WTC11 (cell line): ENCODE measurements at regions not wholly inside any gene's neighbourhood (a gene's known extent, or its start where the extent isn't known, plus 50 kb on each side); places are given as distances from the start of the nearest gene placed in this dataset.

ENCODE experiments used
- CREB1 ChIP-seq: sonication (generic); formaldehyde crosslinking; IDR thresholded peaks from 2 replicates; pipeline ENCODE4 v1.8.0; 2023; ENCODE audit warnings: mild to moderate bottlenecking, missing genetic modification reagents
- CTCF ChIP-seq: fragments of 200-600 bp; IDR thresholded peaks from 2 replicates; pipeline ENCODE4 v1.8.0; 2022; ENCODE audit warnings: antibody characterized with exemption
- E2F5 ChIP-seq: sonication (generic); formaldehyde crosslinking; IDR thresholded peaks from 2 replicates; pipeline ENCODE4 v1.8.1; 2022; ENCODE audit warnings: mild to moderate bottlenecking, moderate library complexity, missing genetic modification reagents
- ELF4 ChIP-seq: sonication (generic); formaldehyde crosslinking; IDR thresholded peaks from 2 replicates; pipeline ENCODE4 v1.8.1; 2022; ENCODE audit warnings: low read depth, mild to moderate bottlenecking, moderate library complexity, missing genetic modification reagents
- ESRRA ChIP-seq: sonication (generic); formaldehyde crosslinking; IDR thresholded peaks from 2 replicates; pipeline ENCODE4 v1.8.1; 2022; ENCODE audit warnings: mild to moderate bottlenecking, missing genetic modification reagents, borderline replicate concordance
- FOXP1 ChIP-seq: sonication (generic); formaldehyde crosslinking; IDR thresholded peaks from 2 replicates; pipeline ENCODE4 v1.8.0; 2022; ENCODE audit warnings: missing genetic modification reagents, mild to moderate bottlenecking, moderate library complexity, borderline replicate concordance
- GABPB1 ChIP-seq: sonication (generic); formaldehyde crosslinking; IDR thresholded peaks from 2 replicates; pipeline ENCODE4 v1.8.1; 2023; ENCODE audit warnings: mild to moderate bottlenecking, missing genetic modification reagents
- IRF1 ChIP-seq: sonication (generic); formaldehyde crosslinking; IDR thresholded peaks from 2 replicates; pipeline ENCODE4 v1.8.0; 2023; ENCODE audit warnings: missing genetic modification reagents
- NR1H2 ChIP-seq: sonication (generic); formaldehyde crosslinking; IDR thresholded peaks from 2 replicates; pipeline ENCODE4 v1.9.0; 2021; ENCODE audit warnings: mild to moderate bottlenecking, moderate library complexity, missing genetic modification reagents
- NR3C1 ChIP-seq: sonication (generic); formaldehyde crosslinking; conservative IDR thresholded peaks from 2 replicates; pipeline ENCODE4 v1.8.1; 2023; ENCODE audit warnings: low read depth, mild to moderate bottlenecking, missing genetic modification reagents
- PREB ChIP-seq: sonication (generic); formaldehyde crosslinking; IDR thresholded peaks from 2 replicates; pipeline ENCODE4 v1.8.1; 2022; ENCODE audit warnings: mild to moderate bottlenecking, missing genetic modification reagents, moderate library complexity, borderline replicate concordance
- USF2 ChIP-seq: sonication (generic); formaldehyde crosslinking; IDR thresholded peaks from 2 replicates; pipeline ENCODE4 v1.8.1; 2023; ENCODE audit warnings: mild to moderate bottlenecking, missing genetic modification reagents, moderate library complexity
- ZBTB43 ChIP-seq: sonication (generic); formaldehyde crosslinking; IDR thresholded peaks from 2 replicates; pipeline ENCODE4 v1.8.1; 2023; ENCODE audit warnings: mild to moderate bottlenecking, missing genetic modification reagents
- ZNF232 ChIP-seq: sonication (generic); formaldehyde crosslinking; IDR thresholded peaks from 2 replicates; pipeline ENCODE4 v1.8.0; 2022; ENCODE audit warnings: mild to moderate bottlenecking, missing genetic modification reagents

- TF ChIP-seq NR1H2 (CRISPR knock-in tag) (no peak), USF2 (CRISPR knock-in tag) (no peak), NR3C1 (CRISPR knock-in tag) (no peak), GABPB1 (no peak), ESRRA (no peak), FOXP1 (CRISPR knock-in tag) (no peak), ZNF232 (no peak), PREB (CRISPR knock-in tag) (no peak), CTCF (no peak), ZBTB43 (no peak), CREB1 (CRISPR knock-in tag) (no peak), E2F5 (CRISPR knock-in tag) (no peak), ELF4 (no peak), IRF1 (CRISPR knock-in tag) (no peak)
These were observed 59.7 kb upstream of the RAD23B start for GRCh38 chr9:107223381-107223780.
